Stomach smooth muscle (tissue), 2 donors: ENCODE measurements at regions not wholly inside any gene's neighbourhood (a gene's known extent, or its start where the extent isn't known, plus 50 kb on each side); places are given as distances from the start of the nearest gene placed in this dataset.

Experiments
- H3K27ac ChIP-seq: one replicate; pipeline ENCODE4 v1.7.0; 2013; ENCODE audit warnings: mild to moderate bottlenecking, low read length, inconsistent platforms
- H3K27me3 ChIP-seq, 2 donors: one replicate each; pipeline ENCODE4 v1.7.0; 2013; ENCODE audit warnings: low read length in 2 of 2; ENCODE audit not compliant: insufficient read depth in 2 of 2, control insufficient read depth in 1 of 2
- H3K36me3 ChIP-seq, 2 donors: one replicate each; pipeline ENCODE4 v1.7.0; 2013; ENCODE audit warnings: low read length in 2 of 2; ENCODE audit not compliant: control insufficient read depth in 2 of 2, insufficient read depth in 2 of 2
- H3K4me1 ChIP-seq: one replicate; pipeline ENCODE4 v1.7.0; 2013; ENCODE audit warnings: low read length; ENCODE audit not compliant: control insufficient read depth, insufficient read depth
- H3K4me3 ChIP-seq, 2 donors: one replicate each; pipeline ENCODE4 v1.7.0; 2013; ENCODE audit warnings: low read length in 2 of 2
- H3K9ac ChIP-seq, 2 donors: one replicate each; pipeline ENCODE4 v1.7.0; 2013; ENCODE audit warnings: low read length in 2 of 2, mild to moderate bottlenecking in 1 of 2
- H3K9me3 ChIP-seq, 2 donors: one replicate each; pipeline ENCODE4 v1.7.0; 2013; ENCODE audit warnings: low read length in 2 of 2; ENCODE audit not compliant: control insufficient read depth in 2 of 2
- donor health status: healthy.
- donor health status: Pancreatic carcinoma.

- no peak overlapping the region for H3K9ac ChIP-seq
- peaks cover 15 to 24% of the 10 kb centered on the region in 2 donors for H3K27me3 ChIP-seq
- H3K27ac ChIP-seq: no peak overlapping the region
- H3K4me1 ChIP-seq: no peaks in the 10 kb centered on the region
- H3K4me3 ChIP-seq: no peak overlapping the region
- peaks cover 0 to 2% of the 10 kb centered on the region in 2 donors for H3K9me3 ChIP-seq
- no peaks in the 10 kb centered on the region for H3K36me3 ChIP-seq
Measured at GRCh38 chr13:99902657-99903056, 68.9 kb downstream of the ZIC5 start.

GRCh38 chr13:99900960-99901359, 70.6 kb downstream of the ZIC5 start:
- H3K27me3 ChIP-seq: peaks cover 27 to 33% of the 10 kb centered on the region in 2 donors
- no peaks in the 10 kb centered on the region for H3K36me3 ChIP-seq
- H3K27ac ChIP-seq: no peak overlapping the region
- no peak overlapping the region for H3K4me3 ChIP-seq
- no peaks in the 10 kb centered on the region for H3K4me1 ChIP-seq
- no peaks in the 10 kb centered on the region for H3K9me3 ChIP-seq
- no peak overlapping the region for H3K9ac ChIP-seq

DNA sequence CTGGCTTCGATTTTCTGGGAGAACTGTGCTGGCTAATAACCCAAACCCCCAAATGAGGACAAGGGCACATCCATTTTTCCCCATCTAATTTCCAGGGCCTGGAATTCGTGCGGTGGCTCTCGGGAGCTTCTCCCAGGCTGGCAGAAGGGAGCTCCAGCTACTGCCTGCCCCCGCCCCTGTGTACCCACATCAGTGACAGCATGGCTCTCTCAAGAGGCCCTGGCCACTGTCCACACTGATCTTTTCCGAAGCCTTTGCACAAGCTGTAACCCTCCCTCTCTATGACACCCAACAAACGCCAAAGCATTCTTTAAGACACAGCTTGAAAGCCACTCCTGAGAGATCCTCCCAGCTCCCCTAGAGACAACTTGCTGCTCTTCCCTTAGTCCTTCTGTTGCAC, 73.1 kb downstream of the ZIC5 start:
- H3K36me3 ChIP-seq: no peaks in the 10 kb centered on the region
- peaks cover 6% of the 10 kb centered on the region for H3K4me1 ChIP-seq
- H3K9me3 ChIP-seq: no peaks in the 10 kb centered on the region
- H3K27ac ChIP-seq: no peak overlapping the region
- H3K27me3 ChIP-seq: peaks cover 39 to 44% of the 10 kb centered on the region in 2 donors
- no peak overlapping the region for H3K9ac ChIP-seq
- no peak overlapping the region for H3K4me3 ChIP-seq

GRCh38 chr13:99897076-99897440, 74.5 kb downstream of the ZIC5 start:
- Histone ChIP-seq H3K27me3 (peaks cover 38 to 44% of the 10 kb centered on the region in 2 donors), H3K4me1 (peaks cover 6% of the 10 kb centered on the region), H3K9me3 (no peaks in the 10 kb centered on the region), H3K9ac (no peak overlapping the region), H3K36me3 (no peaks in the 10 kb centered on the region), H3K27ac (no peak overlapping the region), H3K4me3 (no peak overlapping the region)

- Histone ChIP-seq H3K9me3 (no peaks in the 10 kb centered on the region), H3K27ac (no peak overlapping the region), H3K27me3 (peaks cover 38 to 44% of the 10 kb centered on the region in 2 donors), H3K4me1 (peaks cover 6% of the 10 kb centered on the region), H3K36me3 (no peaks in the 10 kb centered on the region), H3K9ac (no peak overlapping the region), H3K4me3 (no peak overlapping the region)
Measured at GRCh38 chr13:99896369-99897075, 75.0 kb downstream of the ZIC5 start.

- Histone ChIP-seq H3K4me1 (peaks cover 6% of the 10 kb centered on the region), H3K27ac (no peak overlapping the region), H3K4me3 (peak overlapping the region; percentile 41 to 66), H3K27me3 (peaks cover 38 to 44% of the 10 kb centered on the region in 2 donors), H3K36me3 (no peaks in the 10 kb centered on the region), H3K9ac (no peak overlapping the region), H3K9me3 (no peaks in the 10 kb centered on the region)
Measured at GRCh38 chr13:99895444-99896368, 75.9 kb downstream of the ZIC5 start.

DNA sequence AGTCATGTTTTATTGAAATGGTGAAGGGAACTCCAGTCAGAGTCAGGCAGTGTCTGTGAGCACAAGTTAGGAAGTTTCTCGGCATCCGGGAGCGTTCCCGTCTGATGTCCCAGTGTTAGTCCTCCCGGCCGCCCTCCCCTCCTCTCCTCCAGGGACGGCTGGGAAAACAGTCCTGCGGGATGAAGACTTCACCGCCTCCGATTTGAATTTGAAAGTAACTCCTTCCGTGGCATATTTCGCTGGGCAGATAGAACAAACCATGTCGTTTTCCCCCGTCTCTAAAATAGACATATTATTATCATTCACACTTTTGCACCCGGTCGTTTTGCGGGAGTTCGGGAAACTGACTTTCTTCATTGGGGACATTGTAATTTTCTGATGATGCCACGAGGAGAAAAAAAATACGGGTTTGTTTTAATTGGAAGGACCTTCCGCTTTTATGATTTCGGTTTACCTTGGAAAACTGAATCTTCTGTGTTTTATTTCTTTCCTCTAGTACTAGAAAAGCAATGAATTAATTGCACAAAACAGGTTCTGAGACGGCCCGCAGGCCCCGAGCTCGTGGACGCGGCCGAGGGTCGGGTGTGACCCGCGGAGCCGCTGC, 76.6 kb downstream of the ZIC5 start:
- H3K27me3 ChIP-seq: peaks cover 35 to 41% of the 10 kb centered on the region in 2 donors
- H3K4me3 ChIP-seq: peak overlapping the region; percentile 41 to 66
- no peak overlapping the region for H3K27ac ChIP-seq
- no peak overlapping the region for H3K9ac ChIP-seq
- H3K36me3 ChIP-seq: no peaks in the 10 kb centered on the region
- H3K9me3 ChIP-seq: no peaks in the 10 kb centered on the region
- H3K4me1 ChIP-seq: peaks cover 6% of the 10 kb centered on the region

DNA sequence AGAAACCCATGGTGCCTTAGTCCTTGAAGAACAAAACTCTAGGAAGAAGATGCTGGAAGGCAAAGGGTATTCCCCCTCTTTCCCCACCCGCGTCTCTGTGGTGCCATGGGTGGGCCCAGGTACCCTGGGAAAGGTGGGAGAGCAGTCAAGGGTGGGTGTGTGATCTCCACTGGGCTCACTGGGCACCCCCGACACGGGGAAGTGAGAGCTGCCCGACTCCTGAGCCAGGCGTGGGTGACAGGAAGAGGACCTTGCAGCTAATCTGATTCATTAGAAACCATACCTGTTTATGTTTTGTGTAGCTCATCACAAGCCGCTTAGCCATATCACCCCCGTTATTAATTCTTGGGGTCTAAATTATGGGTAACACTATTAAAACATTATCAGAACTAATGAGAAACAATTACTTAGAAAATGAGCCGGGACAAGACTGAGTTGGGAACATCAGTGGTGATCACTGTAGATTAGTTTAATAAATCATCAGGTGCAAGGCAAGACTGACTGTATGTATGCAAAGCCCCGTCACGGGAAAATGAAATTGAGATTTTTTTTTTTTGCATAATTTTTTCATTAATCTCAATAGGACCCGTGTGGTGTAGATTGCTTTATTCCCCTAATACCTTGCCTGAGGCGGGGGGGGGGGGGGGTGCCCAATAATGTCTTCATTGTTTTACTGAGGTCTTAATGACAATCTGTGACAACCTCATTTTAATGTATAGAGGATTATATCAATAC, 77.3 kb downstream of the ZIC5 start:
- Histone ChIP-seq H3K9ac (no peak overlapping the region), H3K4me3 (peak overlapping the region; percentile 41 to 66), H3K27ac (no peak overlapping the region)

GRCh38 chr13:99893567-99893966, 78.0 kb downstream of the ZIC5 start:
- peaks cover 6% of the 10 kb centered on the region for H3K4me1 ChIP-seq
- no peaks in the 10 kb centered on the region for H3K9me3 ChIP-seq
- H3K36me3 ChIP-seq: no peaks in the 10 kb centered on the region
- peaks cover 28 to 37% of the 10 kb centered on the region in 2 donors for H3K27me3 ChIP-seq
- no peak overlapping the region for H3K9ac ChIP-seq
- H3K4me3 ChIP-seq: no peak overlapping the region
- no peak overlapping the region for H3K27ac ChIP-seq

More for the DNA sequence above, 77.3 kb downstream of the ZIC5 start:
- H3K27me3 ChIP-seq: peaks cover 34 to 41% of the 10 kb centered on the region in 2 donors
- H3K4me1 ChIP-seq: peaks cover 6% of the 10 kb centered on the region
- no peaks in the 10 kb centered on the region for H3K9me3 ChIP-seq
- H3K36me3 ChIP-seq: no peaks in the 10 kb centered on the region

DNA sequence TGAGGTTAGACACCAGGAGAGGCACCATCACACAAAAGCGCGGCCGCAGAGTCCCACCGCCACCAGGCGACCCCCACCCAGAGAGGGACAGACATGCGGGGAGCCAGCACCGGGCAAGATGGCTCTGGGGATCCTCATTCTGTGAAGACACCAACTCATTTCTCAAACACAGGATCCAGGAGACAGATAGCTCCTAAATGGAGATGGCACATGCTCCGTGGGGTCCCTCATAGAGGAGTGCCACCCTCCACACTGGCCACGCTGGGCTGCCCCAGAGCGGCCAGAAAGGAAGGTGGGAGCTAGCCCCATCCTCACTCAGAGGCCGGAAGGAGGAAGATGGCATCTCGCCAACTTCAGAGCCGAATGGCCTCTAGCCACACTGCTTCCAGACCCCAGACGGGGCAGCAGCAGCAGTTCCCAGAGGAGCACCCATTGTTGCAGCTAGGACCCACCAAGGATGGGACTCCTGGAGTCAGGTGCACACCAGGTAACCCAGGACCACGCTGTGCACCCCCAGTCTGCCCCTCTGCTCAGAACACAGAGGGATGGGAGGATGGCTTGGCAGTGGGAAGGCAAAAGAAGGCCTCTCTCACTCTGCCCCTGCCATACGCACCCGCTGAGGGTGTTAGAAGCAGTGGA, 78.6 kb downstream of the ZIC5 start:
- no peak overlapping the region for H3K27ac ChIP-seq
- H3K36me3 ChIP-seq: no peaks in the 10 kb centered on the region
- H3K4me3 ChIP-seq: no peak overlapping the region
- peaks cover 24 to 33% of the 10 kb centered on the region in 2 donors for H3K27me3 ChIP-seq
- H3K4me1 ChIP-seq: peaks cover 6% of the 10 kb centered on the region
- no peaks in the 10 kb centered on the region for H3K9me3 ChIP-seq
- no peak overlapping the region for H3K9ac ChIP-seq
